ENCODE measurements at regions not wholly inside any gene's neighbourhood (a gene's known extent, or its start where the extent isn't known, plus 50 kb on each side); places are given as distances from the start of the nearest gene placed in this dataset.
"Not testable (repeated sequence)": the region's sequence is repeated elsewhere in the genome, so short reads cannot be mapped to it uniquely, and the experiment has no call there.

- no peak for DNase-seq
These were observed 315.4 kb upstream of the TECRL start for GRCh38 chr4:64724689-64725088.

- no peak for DNase-seq
These were observed 311.9 kb upstream of the TECRL start for GRCh38 chr4:64721106-64721505.

- no peak for DNase-seq
These were observed 308.8 kb upstream of the TECRL start for GRCh38 chr4:64718091-64718490.

- no peak for DNase-seq
These were observed 306.5 kb upstream of the TECRL start for GRCh38 chr4:64715741-64716140.

- DNase-seq, result peak; percentile 20
These were observed 304.1 kb upstream of the TECRL start for GRCh38 chr4:64713256-64713840.

DNA sequence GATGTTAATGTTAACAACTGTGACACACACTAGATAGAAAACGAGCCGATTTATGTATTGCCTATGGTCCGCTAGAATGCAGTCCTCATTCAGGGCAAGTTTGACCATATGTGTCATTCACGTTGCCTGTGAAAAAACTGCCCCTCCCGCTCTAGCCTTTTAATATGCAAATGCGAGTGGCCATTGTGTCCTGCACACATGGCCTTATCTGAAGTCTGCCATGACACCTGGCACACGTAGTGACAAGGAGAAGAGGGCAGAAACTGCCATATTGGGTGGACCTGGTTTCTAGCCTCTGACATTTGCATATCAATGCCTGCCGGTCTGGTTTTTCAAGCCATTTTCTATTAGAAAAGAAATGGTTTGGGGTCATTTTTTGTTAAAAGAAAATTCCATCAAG is 303.3 kb upstream of the TECRL start:
- DNase-seq, result no peak

DNA sequence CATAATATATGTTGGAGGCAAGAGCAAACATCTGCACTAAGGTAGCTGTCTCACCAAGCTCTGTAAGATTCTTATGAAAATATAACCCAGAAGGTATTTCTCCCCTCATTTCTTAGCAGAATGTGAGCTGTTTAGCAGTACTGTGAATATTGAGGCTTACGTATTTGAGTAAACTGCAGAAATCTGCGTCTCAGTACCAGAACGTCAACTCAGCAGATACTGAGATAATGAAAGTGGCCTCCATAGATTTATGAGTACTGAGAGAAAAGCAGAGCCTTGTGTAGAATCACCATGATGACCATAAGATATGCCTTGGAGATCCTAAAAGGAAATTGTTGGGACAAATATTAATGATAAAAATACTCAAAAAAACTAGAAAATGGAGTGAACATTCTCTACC is 296.7 kb upstream of the TECRL start:
- DNase-seq, result no peak

DNA sequence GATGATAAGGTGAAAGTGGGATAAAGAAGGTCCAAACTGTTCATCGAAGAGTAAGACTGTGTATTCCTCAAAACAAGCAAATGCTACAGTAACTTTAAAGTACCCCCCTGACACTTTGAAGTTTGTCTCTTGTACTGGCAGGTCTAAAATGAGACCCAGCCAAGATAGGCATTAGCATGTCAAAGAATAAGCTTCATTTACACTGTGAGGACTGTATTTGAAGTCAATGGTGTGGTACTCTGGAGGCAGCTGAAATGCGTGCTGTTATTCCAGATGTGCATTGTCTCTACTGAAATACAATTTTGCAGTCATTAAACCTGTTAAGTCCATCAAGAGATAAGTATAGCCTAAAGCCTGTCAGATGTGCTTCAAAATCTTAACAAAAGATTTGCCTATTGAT is 288.9 kb upstream of the TECRL start:
- DNase-seq, result no peak

DNA sequence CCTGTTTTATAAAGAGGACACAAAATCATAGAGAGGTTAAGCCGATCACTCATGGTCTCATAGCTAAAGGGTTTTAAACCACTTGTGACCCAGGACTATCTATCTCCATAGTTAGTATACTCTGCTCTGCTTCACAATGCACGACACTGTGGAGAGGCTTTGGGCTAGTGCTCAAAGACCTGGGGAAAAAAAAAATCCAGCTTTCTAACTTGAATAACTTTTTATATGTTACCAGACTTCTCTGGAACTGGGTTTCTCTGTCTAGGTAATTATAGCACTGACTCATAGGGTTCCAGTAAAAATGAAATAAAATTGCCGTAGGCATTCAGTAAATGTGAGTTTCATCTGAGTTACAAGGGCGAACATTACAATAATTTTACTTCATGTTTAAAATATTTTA is 273.7 kb upstream of the TECRL start:
- no peak for DNase-seq

GRCh38 chr4:64682481-64682880 is 273.2 kb upstream of the TECRL start:
- DNase-seq, result no peak

DNA sequence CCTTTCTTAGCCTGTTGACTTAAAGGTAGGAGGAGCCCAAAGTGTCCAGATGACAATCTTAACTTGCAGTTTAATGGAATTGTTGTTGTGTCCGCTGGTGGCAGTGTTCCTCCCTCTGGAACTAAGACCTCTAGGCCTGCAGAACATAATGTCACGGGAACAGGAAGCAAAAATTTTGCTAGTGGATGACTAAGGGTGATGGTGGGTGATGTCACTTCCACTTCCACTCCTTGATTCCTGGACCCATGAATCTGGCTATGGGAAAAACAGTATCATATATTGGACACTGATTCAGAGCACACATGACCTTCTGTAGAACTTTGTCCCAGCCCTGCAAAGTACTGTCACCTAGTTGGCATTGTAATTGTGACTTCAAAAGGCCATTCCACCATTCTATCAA is 263.9 kb upstream of the TECRL start:
- DNase-seq, result not testable (repeated sequence)

DNA sequence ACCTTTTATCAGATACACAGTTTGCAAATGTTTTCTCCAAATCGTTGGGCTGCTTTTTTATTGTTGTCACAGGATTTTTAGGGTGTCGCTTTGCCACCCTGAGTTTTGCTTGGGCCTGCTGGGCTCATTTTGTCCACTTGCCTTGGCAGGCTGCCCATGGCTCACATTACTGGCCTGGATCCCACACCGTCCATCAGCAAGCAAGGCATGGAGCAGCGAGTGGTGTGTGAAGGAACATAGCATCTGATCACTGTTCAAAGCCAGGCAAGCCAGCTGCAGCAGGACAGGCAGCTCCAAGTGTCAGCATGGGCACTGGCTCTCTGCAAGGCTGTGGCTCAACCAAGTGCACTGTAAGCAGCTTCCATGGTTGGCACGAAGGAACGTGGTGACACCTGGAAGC is 261.4 kb upstream of the TECRL start:
- no peak for DNase-seq

GRCh38 chr4:64643841-64644240 is 234.6 kb upstream of the TECRL start:
- no peak for DNase-seq

- no peak for DNase-seq
These were observed 233.7 kb upstream of the TECRL start for GRCh38 chr4:64642936-64643335.

DNA sequence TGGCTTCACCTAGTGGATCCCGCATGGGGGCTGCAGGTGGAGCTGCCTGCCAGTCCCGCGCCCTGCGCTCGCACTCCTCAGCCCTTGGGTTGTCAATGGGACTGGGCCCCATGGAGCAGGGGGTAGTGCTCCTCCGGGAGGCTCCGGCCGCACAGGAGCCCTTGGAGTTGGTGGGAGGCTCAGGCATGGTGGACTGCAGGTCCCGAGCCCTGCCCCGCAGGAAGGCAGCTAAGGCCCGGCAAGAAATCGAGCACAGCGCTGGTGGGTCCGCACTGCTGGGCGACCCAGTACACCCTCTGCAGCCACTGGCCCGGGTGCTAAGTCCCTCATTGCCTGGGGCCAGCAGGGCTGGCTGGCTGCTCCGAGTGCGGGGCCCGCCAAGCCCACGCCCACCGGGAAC is 231.2 kb upstream of the TECRL start:
- not testable (repeated sequence) for DNase-seq

DNA sequence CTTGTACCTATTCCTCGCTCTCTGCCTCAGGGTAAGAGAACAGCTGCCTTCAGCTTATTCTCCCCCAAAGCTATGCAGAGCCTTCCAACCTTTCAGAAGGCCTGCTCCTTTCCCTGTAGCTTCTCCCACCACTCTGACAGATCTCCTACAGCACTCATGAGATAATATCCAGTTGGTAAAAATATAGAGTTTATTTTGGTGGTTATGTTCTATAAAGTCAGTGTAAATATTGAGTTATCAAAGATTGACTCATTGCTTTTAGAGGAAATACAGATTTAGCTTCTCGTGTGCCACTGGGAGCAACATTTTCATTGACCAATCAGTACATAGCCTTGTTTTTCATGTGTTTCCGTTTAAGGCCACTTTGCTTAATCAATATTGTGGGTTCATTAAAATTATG is 216.2 kb upstream of the TECRL start:
- no peak for DNase-seq

DNA sequence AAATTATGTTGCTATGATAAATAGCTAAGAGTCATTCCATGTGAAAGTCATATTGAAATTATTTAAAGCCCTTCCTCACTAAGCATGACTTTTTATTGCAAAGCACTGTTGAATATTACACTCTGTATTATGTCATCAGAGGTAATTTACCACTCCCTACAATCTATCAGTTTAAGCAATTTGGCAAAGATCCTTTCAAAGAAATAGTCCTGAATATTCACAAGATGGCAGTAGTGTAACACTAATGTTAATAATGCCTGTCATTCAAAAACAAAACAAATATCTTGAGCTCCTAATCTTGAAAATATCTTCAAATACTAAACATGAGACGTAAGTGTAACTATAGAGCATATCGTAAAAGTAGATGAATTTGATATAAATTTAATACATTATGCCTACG is 208.6 kb upstream of the TECRL start:
- no peak for DNase-seq

DNA sequence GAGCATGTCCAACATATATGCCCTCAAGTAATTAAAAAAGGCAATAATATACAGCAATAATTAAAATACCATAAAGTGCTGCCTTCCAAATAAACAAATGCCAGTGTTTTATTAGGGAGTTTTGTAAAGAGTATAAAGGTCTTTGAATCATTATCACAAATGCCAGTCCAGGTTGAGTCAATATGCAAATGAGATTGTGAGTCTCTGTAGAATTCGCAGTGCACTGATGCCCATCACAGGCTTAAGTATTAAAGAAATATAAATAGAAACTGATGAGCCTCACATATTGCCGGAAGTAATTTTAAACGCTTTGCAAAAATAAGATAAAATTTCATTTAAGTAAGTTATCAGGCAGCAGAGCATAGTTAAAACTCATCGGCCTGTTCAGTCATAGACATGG is 205.0 kb upstream of the TECRL start:
- no peak for DNase-seq

DNA sequence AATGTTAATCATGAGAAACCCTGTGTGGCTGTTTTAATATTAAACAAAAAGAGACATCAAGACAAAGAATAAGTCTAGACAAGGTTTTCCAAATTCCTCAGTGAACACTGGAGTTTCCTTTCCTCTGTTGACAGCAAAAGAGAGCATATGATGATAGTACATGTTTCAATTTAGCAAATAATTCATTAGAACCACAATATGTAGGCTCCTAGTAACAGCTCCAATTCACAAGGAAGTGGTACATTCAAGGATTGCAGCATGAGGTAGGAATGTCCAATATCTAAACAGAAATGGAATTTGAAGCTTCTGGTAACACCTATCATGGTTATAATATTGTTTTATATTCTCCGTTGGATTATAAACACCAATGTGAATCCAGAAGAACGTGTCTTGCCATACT is 203.8 kb upstream of the TECRL start:
- no peak for DNase-seq

DNA sequence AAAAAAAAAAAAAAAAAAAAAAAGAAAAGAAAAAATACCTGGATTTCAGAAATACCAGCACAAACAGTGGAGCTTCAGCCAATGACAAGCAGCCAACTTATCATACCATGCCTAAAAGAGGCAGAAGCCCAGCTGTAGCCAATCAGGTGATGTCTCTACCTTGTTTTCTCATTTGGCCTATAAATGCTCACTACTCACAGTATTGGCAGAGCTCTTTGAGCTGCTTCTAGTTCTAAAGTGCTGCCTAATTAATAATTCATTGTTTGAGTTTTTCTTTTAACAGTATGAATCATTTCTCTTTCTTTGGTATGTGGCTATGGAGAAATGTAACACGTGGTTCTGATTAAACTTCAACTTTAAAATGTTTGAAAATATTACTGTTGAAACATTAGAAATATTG is 188.8 kb upstream of the TECRL start:
- no peak for DNase-seq

- no peak for DNase-seq
These were observed 185.5 kb upstream of the TECRL start for GRCh38 chr4:64594723-64595122.

GRCh38 chr4:64588507-64588906 is 179.3 kb upstream of the TECRL start:
- DNase-seq, result no peak

- peak; percentile 55 for DNase-seq
These were observed 175.8 kb upstream of the TECRL start for GRCh38 chr4:64584981-64585557.

DNA sequence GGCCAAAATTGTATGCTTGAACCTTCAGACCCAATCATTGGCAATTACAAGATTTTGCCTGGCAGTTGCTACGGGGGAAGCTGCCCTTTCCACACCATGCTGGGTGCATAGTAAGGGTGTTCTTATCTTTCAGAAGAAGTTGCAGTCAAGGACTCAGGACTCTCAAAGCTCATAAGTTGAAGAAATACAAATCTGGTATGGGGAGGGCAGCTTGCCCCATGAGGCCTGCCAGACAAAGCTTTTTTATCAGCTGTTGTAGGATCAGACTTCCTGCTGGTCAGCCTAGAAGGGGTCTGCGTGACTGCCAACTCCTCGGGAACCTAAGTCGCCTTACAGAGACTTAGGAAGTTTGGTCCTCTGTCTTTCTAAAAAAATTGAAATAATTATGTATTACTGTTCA is 174.9 kb upstream of the TECRL start:
- DNase-seq, result no peak

DNA sequence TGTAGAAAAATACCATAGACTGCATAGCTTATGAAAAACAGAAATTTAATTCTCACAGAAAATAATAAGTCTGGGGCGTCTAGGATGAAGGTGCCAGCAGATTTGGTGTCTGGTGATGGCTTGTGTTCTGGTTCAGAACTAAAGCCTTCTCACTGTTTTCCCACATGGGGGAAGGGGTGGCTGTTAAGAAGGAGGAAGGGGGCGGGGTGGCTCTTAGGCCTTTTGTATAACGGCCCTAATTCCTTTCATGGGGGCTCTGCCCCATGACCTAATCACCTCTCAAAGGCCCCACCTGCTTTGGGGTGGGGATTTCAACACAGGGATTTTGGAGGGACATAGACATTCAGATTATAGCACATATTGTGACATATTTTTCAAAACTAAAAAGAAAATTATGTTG is 173.2 kb upstream of the TECRL start:
- DNase-seq, result no peak

Data from tongue (tissue), 1 donor.